Astrocyte (in vitro differentiated cells and primary cell): ENCODE measurements at regions not wholly inside any gene's neighbourhood (a gene's known extent, or its start where the extent isn't known, plus 50 kb on each side); places are given as distances from the start of the nearest gene placed in this dataset.

Source experiments
- DNase-seq: peaks from one replicate; pipeline ENCODE4 v3.0.0-alpha.2; 2010; ENCODE audit warnings: low read depth
- FAIRE-seq: peaks from 2 replicates; lab custom pipeline; 2011; peaks lifted over from hg19 to GRCh38; lab: Jason Lieb, UNC
- H2AFZ ChIP-seq: 2 replicates; pipeline ENCODE4 v1.6.0; 2012; ENCODE audit warnings: low read depth, low read length, inconsistent platforms
- H3K27ac ChIP-seq: 2 replicates; pipeline ENCODE4 v1.5.1; 2011; ENCODE audit warnings: low read depth, low read length, inconsistent platforms
- H3K27me3 ChIP-seq: 2 replicates; pipeline ENCODE4 v1.6.0; 2011; ENCODE audit warnings: low read length, inconsistent platforms; ENCODE audit not compliant: insufficient read depth
- H3K36me3 ChIP-seq: 2 replicates; pipeline ENCODE4 v1.5.1; 2011; ENCODE audit warnings: low read length, inconsistent platforms; ENCODE audit not compliant: insufficient read depth
- H3K4me1 ChIP-seq: 2 replicates; pipeline ENCODE4 v1.5.1; 2011; ENCODE audit warnings: low read length, inconsistent platforms; ENCODE audit not compliant: insufficient read depth
- H3K4me2 ChIP-seq: 2 replicates; pipeline ENCODE4 v1.6.0; 2012; ENCODE audit warnings: low read length, inconsistent platforms
- H3K4me3 ChIP-seq: 2 replicates; pipeline ENCODE4 v1.5.1; 2011; ENCODE audit warnings: low read depth, mild to moderate bottlenecking, low read length, inconsistent platforms; ENCODE audit not compliant: insufficient read depth
- H3K79me2 ChIP-seq: 2 replicates; pipeline ENCODE4 v1.6.0; 2012; ENCODE audit warnings: mild to moderate bottlenecking, low read length, inconsistent platforms; ENCODE audit not compliant: insufficient read depth
- H3K9ac ChIP-seq: 2 replicates; pipeline ENCODE4 v1.6.0; 2012; ENCODE audit warnings: mild to moderate bottlenecking, low read length, inconsistent platforms
- H3K9me3 ChIP-seq: 2 replicates; pipeline ENCODE4 v1.5.1; 2012; ENCODE audit warnings: low read depth, mild to moderate bottlenecking, low read length, inconsistent platforms; ENCODE audit not compliant: insufficient read depth
- H4K20me1 ChIP-seq: 2 replicates; pipeline ENCODE4 v1.6.0; 2012; ENCODE audit warnings: low read length, inconsistent platforms; ENCODE audit not compliant: insufficient read depth
- H3K27ac Mint-ChIP-seq: one replicate; pipeline ENCODE4 v1.8.0; 2021; ENCODE audit warnings: mild to moderate bottlenecking, mixed read lengths; ENCODE audit not compliant: unreplicated experiment
- H3K27me3 Mint-ChIP-seq: one replicate; pipeline ENCODE4 v1.8.0; 2021; ENCODE audit warnings: low read depth, mixed read lengths; ENCODE audit not compliant: unreplicated experiment
- H3K36me3 Mint-ChIP-seq: one replicate; pipeline ENCODE4 v1.8.0; 2021; ENCODE audit warnings: low read depth, mixed read lengths; ENCODE audit not compliant: unreplicated experiment
- H3K4me1 Mint-ChIP-seq: one replicate; pipeline ENCODE4 v1.8.0; 2021; ENCODE audit warnings: low read depth, mixed read lengths; ENCODE audit not compliant: unreplicated experiment
- H3K4me3 Mint-ChIP-seq: one replicate; pipeline ENCODE4 v1.8.0; 2021; ENCODE audit warnings: mild to moderate bottlenecking, moderate library complexity, mixed read lengths; ENCODE audit not compliant: unreplicated experiment
- H3K9me3 Mint-ChIP-seq: one replicate; pipeline ENCODE4 v1.8.0; 2021; ENCODE audit warnings: mild to moderate bottlenecking, mixed read lengths; ENCODE audit not compliant: unreplicated experiment
- CTCF ChIP-seq: IDR thresholded peaks from 2 replicates; pipeline ENCODE4 v1.5.1; 2011; ENCODE audit warnings: low read depth, mild to moderate bottlenecking, inconsistent platforms, low read length, moderate library complexity; ENCODE audit not compliant: insufficient read depth
- EZH2 ChIP-seq: IDR thresholded peaks from 2 replicates; pipeline ENCODE4 v1.6.1; 2012; ENCODE audit warnings: mild to moderate bottlenecking, low read length, inconsistent platforms; ENCODE audit not compliant: insufficient read depth

- H4K20me1 ChIP-seq: no peaks in the 10 kb centered on the region
- H3K27me3 Mint-ChIP-seq: peaks cover 7% of the 10 kb centered on the region
Measured at GRCh38 chr20:5397393-5397792, 80.6 kb upstream of the PROKR2 start.

GRCh38 chr20:5395932-5396727 lies 79.4 kb upstream of the PROKR2 start:
- H3K27ac Mint-ChIP-seq: no peak overlapping the region
- DNase-seq: peak; percentile 8
- H3K4me3 ChIP-seq: no peak overlapping the region

More at GRCh38 chr20:5397393-5397792, 80.6 kb upstream of the PROKR2 start:
- H3K27me3 ChIP-seq: no peaks in the 10 kb centered on the region
- no peak overlapping the region for H3K27ac ChIP-seq
- H3K4me1 ChIP-seq: no peaks in the 10 kb centered on the region
- Mint-ChIP-seq H3K36me3 (no peaks in the 10 kb centered on the region), H3K9me3 (no peaks in the 10 kb centered on the region), H3K4me3 (no peak overlapping the region), H3K27ac (no peak overlapping the region), H3K4me1 (no peaks in the 10 kb centered on the region)
- DNase-seq: peak; percentile 35
- H3K9ac ChIP-seq: no peak overlapping the region
- no peak for FAIRE-seq
- no peak overlapping the region for H2AFZ ChIP-seq
- TF ChIP-seq CTCF (no peak), EZH2 (no peak)
- H3K4me2 ChIP-seq: no peak overlapping the region
- H3K9me3 ChIP-seq: no peaks in the 10 kb centered on the region
- H3K4me3 ChIP-seq: no peak overlapping the region
- no peaks in the 10 kb centered on the region for H3K36me3 ChIP-seq
- no peaks in the 10 kb centered on the region for H3K79me2 ChIP-seq

More at GRCh38 chr20:5395932-5396727, 79.4 kb upstream of the PROKR2 start:
- H3K9me3 ChIP-seq: no peaks in the 10 kb centered on the region
- H3K4me2 ChIP-seq: no peak overlapping the region
- H2AFZ ChIP-seq: no peak overlapping the region
- H3K27me3 Mint-ChIP-seq: peaks cover 12% of the 10 kb centered on the region
- no peak overlapping the region for H3K9ac ChIP-seq
- no peaks in the 10 kb centered on the region for H3K4me1 ChIP-seq
- no peak for TF ChIP-seq EZH2
- no peak for TF ChIP-seq CTCF
- no peak overlapping the region for H3K27ac ChIP-seq
- H3K36me3 ChIP-seq: no peaks in the 10 kb centered on the region
- FAIRE-seq: no peak
- no peaks in the 10 kb centered on the region for H3K27me3 ChIP-seq
- no peaks in the 10 kb centered on the region for H3K36me3 Mint-ChIP-seq
- no peaks in the 10 kb centered on the region for H4K20me1 ChIP-seq
- no peaks in the 10 kb centered on the region for H3K79me2 ChIP-seq
- no peaks in the 10 kb centered on the region for H3K9me3 Mint-ChIP-seq
- H3K4me1 Mint-ChIP-seq: no peaks in the 10 kb centered on the region
- H3K4me3 Mint-ChIP-seq: no peak overlapping the region
